GM19240 (cell line): ENCODE measurements at regions not wholly inside any gene's neighbourhood (a gene's known extent, or its start where the extent isn't known, plus 50 kb on each side); places are given as distances from the start of the nearest gene placed in this dataset.

ENCODE experiments used
- DNase-seq: peaks from one replicate; pipeline ENCODE4 v3.0.0; 2011; ENCODE audit warnings: low spot score; ENCODE audit not compliant: insufficient read length

DNA sequence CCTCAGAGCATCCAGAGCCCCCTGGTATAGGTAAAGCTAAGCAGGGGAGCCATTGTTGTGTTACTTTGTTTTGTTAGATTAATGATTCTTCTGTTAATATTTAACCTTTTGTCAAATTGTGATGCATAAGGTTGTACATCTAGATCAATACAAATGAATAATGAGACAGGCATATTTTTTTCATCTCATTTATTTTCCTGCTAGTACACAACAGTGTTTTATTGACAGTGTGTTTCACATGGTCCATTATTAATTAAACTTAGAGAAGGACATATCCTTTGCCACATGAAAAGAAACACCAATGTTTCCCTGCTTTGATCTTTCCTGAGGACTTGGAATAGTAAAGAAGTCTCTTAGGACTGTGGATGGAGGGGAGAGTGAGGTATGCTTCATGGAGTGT, 543.6 kb upstream of the CFAP20DC start:
- no peak for DNase-seq

- DNase-seq: no peak
Measured at GRCh38 chr3:59580996-59581395, 531.2 kb upstream of the CFAP20DC start.

DNA sequence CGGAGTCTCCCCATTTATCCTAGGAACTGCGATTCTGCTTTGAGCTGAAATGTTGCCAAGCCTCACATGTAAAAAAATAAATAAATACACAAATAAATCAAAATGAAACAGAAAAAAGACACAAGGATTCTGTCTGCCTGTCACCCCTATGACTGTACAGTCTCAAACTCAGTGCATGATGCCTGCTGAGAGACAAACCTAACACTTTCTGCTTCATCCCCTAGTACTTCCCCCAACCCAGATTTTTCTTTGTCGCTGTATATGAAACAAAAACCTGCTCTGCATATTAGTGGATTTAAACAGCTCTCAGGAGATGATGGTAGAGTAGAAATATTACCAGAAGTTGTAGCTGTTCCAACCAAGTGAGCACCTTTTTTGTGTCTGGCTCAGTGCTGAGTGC, 530.7 kb upstream of the CFAP20DC start:
- DNase-seq: no peak

DNA sequence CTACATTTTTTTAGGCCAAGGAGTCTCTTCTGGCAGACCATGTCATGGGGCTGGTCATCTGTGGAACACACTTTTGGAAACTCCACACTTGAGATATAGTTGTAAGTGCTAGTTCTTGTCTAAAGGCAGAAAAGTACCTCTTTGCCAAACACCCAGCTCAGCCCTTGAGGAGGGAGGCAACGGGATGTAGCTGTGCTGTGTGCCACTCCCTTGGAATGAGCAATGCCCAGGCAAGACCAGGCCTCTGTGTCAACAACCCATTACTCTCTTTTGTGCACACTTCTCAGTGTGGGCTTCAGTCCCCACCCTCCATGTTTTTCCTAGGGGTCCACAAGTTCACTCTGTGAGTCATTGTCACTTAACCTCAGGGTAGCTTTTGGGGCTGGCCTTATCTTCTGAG, 528.3 kb upstream of the CFAP20DC start:
- DNase-seq: no peak

DNA sequence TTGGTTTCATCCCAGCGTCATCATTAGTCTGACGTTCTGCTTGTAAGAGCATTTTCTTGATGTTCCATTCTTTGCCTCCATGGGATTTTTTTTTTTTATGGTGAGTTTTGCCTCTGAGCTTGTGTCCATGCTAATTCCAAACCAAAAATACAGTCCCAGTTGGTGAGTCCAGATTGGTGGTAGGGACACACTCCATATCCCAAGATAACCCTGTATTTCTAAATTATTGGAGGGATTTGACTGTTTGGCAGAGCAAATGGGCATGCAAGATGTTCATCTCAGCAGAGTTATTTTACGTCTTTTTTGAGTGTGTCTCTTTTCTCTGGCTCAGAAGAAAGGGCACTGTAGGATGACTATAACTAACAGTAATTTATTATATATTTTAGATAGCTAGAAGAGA, 526.8 kb upstream of the CFAP20DC start:
- no peak for DNase-seq

DNA sequence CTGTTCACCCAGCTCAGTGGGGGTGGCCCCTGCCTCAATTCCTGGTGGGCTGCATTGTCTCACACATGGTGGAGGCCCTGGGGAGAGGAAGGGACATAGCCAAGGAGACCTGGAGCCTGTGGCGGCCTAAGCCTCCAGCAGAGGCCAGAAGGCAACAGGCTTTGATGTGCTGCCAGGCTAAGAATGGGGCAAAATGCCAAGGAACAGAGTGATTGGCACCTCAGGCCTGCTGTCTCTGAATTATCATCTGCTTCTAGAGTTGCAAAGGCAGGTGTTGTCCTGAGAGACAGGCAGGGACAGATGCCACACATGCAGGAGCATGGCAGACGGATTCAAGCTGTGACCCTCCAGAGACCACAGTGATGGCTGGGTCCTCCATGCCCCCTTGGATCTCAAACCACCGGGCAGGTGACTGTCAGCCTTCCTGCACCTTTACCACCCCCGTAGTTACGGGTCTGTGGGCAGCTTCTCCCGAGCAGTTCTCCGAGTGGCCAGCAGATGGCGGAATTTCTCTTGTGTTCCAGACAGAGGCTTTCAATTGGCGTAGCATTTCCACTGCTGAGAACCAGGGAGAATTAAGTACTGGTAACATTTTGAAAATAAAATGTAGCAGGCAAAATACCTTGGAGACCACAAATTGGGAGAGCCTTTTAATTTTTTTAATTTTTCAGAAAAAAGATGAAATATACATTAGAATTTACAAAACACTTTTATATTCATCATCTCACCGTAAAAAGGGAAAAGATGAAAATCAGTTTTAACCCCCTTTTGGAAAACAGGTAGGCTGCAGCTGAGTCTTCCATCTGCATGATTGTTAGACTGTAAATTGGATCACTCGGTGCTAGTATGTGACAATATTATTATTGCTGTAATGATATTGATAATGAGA, 525.5 kb upstream of the CFAP20DC start:
- DNase-seq: peak; percentile 32

GRCh38 chr3:59573911-59574310, 524.1 kb upstream of the CFAP20DC start:
- DNase-seq: no peak

- DNase-seq: no peak
Measured at GRCh38 chr3:59572106-59572505, 522.3 kb upstream of the CFAP20DC start.

DNA sequence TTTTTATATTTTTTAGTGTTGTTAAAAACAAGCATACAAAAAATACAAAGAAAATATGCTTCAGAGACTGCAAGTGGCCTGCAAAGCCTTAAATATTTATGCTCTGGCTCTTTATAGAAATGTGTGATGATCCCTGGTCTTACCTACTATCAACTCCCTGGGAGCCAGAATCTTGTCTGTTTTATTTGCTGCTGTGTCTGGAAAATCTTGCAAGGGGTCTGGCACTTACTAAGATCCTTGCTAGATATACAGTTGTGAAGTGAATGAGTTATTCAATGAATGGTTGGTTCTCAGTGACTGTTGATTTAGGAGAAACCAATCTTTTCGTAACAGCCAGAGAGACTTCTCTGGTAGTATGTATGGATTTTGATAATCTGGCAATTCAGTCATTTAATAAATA, 521.0 kb upstream of the CFAP20DC start:
- no peak for DNase-seq

GRCh38 chr3:59567661-59568060, 517.8 kb upstream of the CFAP20DC start:
- DNase-seq: no peak

DNA sequence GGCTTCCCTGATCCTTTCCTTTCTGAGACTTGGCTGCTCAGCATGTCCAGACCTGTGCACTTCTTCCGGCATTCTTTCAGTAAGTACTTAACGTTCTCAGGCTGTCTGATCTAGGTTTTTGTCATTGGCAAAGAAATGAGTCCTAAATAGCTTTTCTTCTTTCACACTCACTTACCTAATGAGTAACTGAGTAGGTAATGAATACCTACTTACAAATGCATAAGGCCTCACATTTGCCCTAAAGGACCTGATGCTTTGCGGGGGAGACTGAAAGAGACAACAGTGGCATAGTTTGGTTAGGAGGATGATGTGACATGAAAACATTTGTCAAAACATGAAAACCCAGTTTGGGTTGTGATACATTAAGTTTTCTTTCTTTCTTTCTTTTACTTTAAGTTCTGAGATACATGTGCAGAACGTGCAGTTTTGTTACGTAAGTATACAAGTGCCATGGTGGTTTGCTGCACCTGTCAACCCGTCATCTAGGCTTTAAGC, 516.7 kb upstream of the CFAP20DC start:
- peak; percentile 27 for DNase-seq

DNA sequence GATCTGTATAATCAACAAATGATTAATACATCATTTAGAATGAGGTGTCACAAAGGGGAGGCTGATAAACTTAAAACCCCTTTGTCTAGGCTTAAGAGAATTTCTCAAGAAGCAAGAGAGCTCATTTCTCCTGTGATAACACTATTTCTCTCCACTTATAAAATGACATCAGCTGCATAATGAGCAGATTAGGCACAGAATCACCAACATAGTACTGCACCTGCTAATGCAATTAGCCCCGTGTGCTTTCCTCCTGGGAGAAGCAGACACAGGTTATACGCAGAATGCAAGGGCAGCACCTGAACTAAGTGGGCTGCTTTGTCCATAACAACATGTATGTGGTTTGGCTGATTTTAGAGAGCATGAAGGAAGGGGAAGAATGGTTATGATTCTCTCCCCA, 515.3 kb upstream of the CFAP20DC start:
- DNase-seq: no peak

DNA sequence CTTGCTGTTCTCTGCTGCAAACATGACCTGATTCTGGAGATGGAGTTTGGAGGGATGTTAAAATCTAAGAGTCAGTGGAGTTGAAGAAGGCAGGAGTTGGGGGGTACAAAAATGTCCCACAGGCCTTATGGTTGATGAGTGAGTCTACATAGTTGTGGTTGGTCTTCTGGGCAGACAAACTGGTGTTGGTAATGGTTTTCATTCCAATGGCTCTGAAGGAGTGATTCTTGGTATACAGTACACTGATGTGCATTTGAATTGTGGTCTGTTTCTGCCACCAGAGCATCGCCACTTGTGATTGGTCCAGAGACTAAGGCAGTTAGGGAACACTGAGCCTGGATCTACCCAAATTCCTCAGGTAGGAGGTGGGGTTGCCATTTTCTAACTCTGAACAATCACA, 514.1 kb upstream of the CFAP20DC start:
- DNase-seq: no peak

DNA sequence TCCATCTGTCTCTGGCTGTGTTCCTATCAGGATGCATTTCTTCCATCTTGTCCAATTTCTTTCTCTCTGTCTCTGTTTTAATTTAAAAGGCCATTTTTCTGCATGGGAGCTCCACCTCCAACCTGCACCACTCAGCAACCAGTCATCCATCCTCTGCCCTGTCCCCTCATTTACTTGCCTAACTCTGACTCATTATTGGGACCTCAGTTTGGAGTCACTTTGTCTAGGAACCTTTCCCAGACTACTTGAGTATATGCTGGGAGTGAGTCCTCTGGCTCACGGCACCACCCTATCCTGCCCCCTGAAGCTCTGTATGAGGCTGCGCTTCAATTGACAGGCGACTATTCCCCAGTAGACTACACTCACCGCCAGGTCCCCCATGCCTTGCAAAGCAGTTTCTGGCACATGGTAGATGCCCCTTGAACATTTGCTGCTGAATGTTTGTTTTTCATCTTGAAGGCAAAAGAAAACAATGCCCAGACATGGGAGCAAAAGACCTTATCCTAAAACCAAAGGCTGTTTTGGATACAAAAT, 513.3 kb upstream of the CFAP20DC start:
- no peak for DNase-seq

GRCh38 chr3:59559721-59560435, 510.1 kb upstream of the CFAP20DC start:
- no peak for DNase-seq

DNA sequence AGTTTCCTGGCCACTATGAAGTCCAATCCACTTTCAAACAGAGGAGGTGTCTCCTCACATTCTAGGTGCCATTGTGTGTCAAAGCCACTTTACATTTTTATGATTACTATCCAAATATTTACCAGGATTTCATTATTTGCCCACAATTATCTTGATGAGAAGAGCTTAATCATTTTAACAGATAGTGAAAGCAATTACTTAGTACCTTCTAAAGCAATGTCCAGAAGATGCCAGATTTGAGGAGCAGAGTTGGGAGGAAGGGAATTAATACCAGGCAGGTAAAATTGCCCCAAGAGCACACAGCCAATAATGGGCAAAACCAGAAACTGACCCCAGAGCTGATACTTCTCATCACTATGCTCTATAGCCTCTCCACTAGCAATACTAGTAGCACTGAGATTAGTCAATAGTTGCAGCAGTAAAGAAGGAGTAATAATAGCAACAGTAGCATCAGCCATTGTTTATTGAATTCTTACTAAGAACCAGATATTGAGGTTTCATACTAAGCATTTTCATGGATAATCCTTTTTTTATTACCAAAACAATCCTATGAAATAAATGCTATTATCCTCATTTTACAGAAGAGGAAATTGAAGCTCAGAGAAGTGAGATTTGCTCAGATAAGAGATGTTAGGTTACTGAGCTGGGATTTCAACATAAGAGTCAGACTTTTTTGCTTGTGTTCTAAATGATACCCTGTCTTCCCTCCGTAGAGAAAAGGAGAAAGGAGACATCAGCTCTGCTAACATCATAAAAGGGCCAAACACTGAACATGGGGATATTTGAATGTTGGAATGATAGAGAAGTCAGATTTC, 509.3 kb upstream of the CFAP20DC start:
- no peak for DNase-seq

DNA sequence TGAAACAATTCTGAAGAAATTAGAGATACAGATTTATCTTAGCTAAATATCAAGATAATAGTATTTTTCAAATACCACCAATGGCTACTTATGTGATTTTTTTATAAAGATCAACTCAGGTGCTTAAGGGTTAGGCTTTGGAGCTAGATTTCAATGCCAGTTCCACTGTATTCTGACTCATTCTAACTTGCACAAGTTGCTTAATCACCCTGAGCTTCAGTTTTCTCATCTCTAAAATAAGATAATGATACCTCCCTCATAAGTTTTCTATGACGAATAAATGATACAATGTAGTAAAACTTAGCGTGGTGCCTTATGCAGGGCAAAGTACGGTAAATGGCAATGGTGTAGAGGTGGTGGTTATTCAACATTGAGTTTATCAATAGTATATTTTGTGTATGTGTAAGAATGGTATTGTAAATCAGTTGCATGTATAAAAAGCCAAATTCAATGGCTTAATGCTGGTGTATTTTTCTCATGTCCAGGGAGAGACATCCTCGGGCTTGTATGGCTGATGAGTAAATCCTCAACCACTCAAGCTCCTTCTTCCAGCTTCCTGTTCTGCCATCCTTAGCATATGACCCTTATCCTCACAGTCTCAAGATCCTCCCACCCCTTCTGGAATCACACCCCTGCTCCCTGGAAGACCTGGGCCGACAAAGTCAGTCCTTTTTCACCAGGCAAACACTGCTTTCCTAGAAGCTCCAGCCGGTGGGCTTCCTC, 505.9 kb upstream of the CFAP20DC start:
- DNase-seq: no peak

DNA sequence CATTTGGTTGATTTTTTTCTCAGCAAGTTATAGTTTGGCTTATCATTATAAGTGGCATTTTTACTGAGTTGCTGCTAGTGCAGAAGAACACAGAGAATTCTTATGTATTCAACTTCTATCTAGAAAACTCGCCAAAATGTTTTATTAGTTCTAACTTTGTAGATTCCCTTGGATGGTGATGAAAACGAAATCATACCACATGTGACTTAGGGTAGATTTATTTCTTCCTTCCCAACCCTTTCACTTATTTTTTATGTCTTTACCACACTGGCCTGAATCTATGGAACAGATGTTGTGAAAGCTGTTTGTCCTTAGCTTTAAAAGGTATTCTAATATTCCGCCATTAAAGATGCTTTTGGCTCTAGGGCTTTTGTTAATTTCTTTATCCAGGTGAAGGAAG, 503.3 kb upstream of the CFAP20DC start:
- no peak for DNase-seq

DNA sequence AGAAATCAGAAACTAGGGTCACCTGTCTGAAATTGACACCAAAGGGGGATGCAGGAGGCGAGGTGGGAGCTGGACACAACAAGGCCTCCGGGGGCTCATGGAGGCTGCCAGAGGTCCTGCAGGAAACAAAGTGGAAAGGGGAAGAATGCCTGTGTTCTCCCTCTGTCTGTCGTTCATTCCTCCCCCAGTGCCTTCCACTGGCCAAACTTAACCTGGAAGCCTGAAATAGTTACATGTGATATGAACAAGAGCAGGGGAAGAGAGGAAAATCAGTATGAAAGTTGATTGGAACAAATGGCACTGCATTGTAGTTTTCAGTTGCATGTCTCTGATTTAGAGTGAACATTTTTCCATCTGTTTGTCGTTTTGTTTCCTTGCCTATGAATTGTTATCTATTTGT, 502.0 kb upstream of the CFAP20DC start:
- no peak for DNase-seq

DNA sequence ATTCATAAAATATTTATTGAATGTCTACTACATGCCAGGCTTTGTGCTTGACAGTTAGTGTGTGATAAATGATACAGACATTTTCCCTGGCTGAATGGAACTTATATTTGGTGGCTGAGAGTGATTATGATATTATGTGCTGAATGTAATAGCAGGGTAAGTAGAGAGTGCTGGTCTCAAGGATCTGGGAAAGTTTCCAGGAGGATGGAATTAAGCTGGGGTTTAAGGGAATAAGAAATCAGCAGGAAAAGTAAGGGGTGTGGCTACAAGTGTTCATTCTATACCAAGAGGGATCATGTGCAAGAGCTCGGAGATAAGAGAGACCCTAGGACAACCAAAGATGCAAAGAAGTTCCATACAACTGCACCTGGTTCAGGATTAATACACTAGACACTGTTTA, 500.1 kb upstream of the CFAP20DC start:
- DNase-seq: no peak

DNA sequence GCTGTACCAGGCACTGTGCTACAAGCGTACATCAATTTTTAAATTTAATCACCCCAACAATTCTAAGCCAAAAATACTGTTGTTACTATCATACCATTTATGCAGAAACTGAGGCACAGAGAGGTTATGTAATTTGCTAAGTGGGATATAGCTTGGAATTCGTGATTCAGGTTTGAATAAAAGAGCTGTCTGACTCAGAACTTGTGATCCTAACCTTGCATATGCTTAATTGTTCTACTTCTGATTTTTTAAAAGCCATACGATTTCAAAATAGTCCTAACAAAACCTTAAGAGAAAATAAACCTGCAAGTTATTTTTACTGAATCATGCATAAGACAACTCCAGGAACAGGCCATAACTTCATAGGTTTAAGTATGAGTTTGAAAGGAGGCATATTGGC, 498.0 kb upstream of the CFAP20DC start:
- no peak for DNase-seq
